PC-9 (cell line): ENCODE measurements at regions not wholly inside any gene's neighbourhood (a gene's known extent, or its start where the extent isn't known, plus 50 kb on each side); places are given as distances from the start of the nearest gene placed in this dataset.

Experiments used
- BruUV-seq: library from RNA; stranded (reverse); fragments of 400-500 nt; replicated peaks from 2 replicates; lab custom pipeline; 2021; lab: Mats Ljungman, UMichigan
- CTCF ChIA-PET: fragments of 300-600 bp; sonication (Branson Sonifier 250); formaldehyde crosslinking; loops from one replicate; lab custom pipeline; 2022; ENCODE audit warnings: antibody characterized with exemption; lab: Charles Lee
- POLR2A ChIA-PET: fragments of 300-600 bp; sonication (Branson Sonifier 250); formaldehyde crosslinking; loops from one replicate; lab custom pipeline; 2022; ENCODE audit warnings: antibody characterized with exemption; ENCODE audit not compliant: unreplicated experiment; lab: Charles Lee
- DNase-seq, 2 experiments: peaks; one replicate each; pipeline versions ENCODE4 v3.0.0 to v3.0.0-alpha.2; 2015 to 2022; ENCODE audit warnings: mixed read lengths in 1 of 2
- H2AFZ ChIP-seq: fragments of 200-600 bp; sonication (generic); 2 replicates; pipeline ENCODE4 v1.8.1; 2017; ENCODE audit warnings: antibody characterized with exemption
- H3F3A ChIP-seq: fragments of 200-600 bp; sonication (generic); 2 replicates; pipeline ENCODE4 v1.8.1; 2017; ENCODE audit warnings: antibody characterized with exemption, mild to moderate bottlenecking, low read depth; ENCODE audit not compliant: insufficient read depth
- H3K27ac ChIP-seq: fragments of 200-600 bp; sonication (generic); 2 replicates; pipeline ENCODE4 v1.6.1; 2016; ENCODE audit warnings: mixed run types
- H3K27me3 ChIP-seq: fragments of 200-600 bp; sonication (generic); 2 replicates; pipeline ENCODE4 v1.6.1; 2016; ENCODE audit warnings: low read depth, mixed run types; ENCODE audit not compliant: insufficient read depth
- H3K36me3 ChIP-seq: fragments of 200-600 bp; sonication (generic); 2 replicates; pipeline ENCODE4 v1.6.1; 2016; ENCODE audit warnings: low read depth, mixed run types
- H3K4me1 ChIP-seq: fragments of 200-600 bp; sonication (generic); replicated peaks from 2 replicates; pipeline ENCODE4 v1.6.1; 2016; ENCODE audit warnings: mixed run types; ENCODE audit not compliant: insufficient read depth
- H3K4me2 ChIP-seq: fragments of 200-600 bp; sonication (generic); 2 replicates; pipeline ENCODE4 v1.6.1; 2017; ENCODE audit warnings: mixed run types
- H3K4me3 ChIP-seq: fragments of 200-600 bp; sonication (generic); 2 replicates; pipeline ENCODE4 v1.6.1; 2016; ENCODE audit warnings: mixed run types
- H3K79me2 ChIP-seq: fragments of 200-600 bp; sonication (generic); 2 replicates; pipeline ENCODE4 v1.6.1; 2017; ENCODE audit warnings: low read depth, mixed run types
- H3K9me2 ChIP-seq: fragments of 200-600 bp; sonication (generic); 2 replicates; pipeline ENCODE4 v1.8.1; 2017; ENCODE audit warnings: mild to moderate bottlenecking; ENCODE audit not compliant: insufficient read depth
- H3K9me3 ChIP-seq: fragments of 200-600 bp; sonication (generic); 2 replicates; pipeline ENCODE4 v1.8.1; 2016; ENCODE audit warnings: low read depth; ENCODE audit not compliant: insufficient read depth
- H4K20me1 ChIP-seq: fragments of 200-600 bp; sonication (generic); 2 replicates; pipeline ENCODE4 v1.8.1; 2017; ENCODE audit not compliant: insufficient read depth
- EZH2 ChIP-seq: fragments of 200-600 bp; sonication (generic); IDR thresholded peaks from 2 replicates; pipeline ENCODE4 v1.8.0; 2017; ENCODE audit warnings: antibody characterized with exemption, low read depth
- intact Hi-C: fragments of 100-400 bp; cut with micrococcal nuclease; formaldehyde crosslinking; loops from one replicate; pipeline ENCODE4 v1.10.0; 2022; ENCODE audit not compliant: unreplicated experiment
- TF ChIP-seq, protein P1 (sequence below): fragments of 200-600 bp; sonication (generic); conservative IDR thresholded peaks from 2 replicates; pipeline ENCODE4 v1.6.1; 2017; ENCODE audit warnings: mixed run types, antibody characterized with exemption, mild to moderate bottlenecking, moderate library complexity

- H3K4me2 ChIP-seq, result peak overlapping the region; percentile 63
- no TSS peak for BruUV-seq
- H3K9me2 ChIP-seq, result no peaks in the 10 kb centered on the region
- H4K20me1 ChIP-seq, result no peaks in the 10 kb centered on the region
- peaks cover 11% of the 10 kb centered on the region; the same call in 1 of the 2 replicates for H3F3A ChIP-seq
- H3K27me3 ChIP-seq, result no peaks in the 10 kb centered on the region
- no peaks in the 10 kb centered on the region for H3K36me3 ChIP-seq
- peak overlapping the region; percentile 53 for H3K27ac ChIP-seq
- intact Hi-C loops, result loop anchor here (1.0 to 5.0 kb wide), 5 partner anchors 34 to 458 kb away; no protein-coding TSS in a partner anchor
- no peak overlapping the region for H3K4me3 ChIP-seq
- ChIA-PET POLR2A (interaction anchor here (0.7 kb wide), 5 partner anchors 130 to 474 kb away, joined by 3 to 14 read pairs (median 4); no protein-coding TSS in a partner anchor), CTCF (interaction anchor here (1.0 kb wide), 1 partner anchor 78 kb away, joined by 7 read pairs; no protein-coding TSS in a partner anchor)
- H3K4me1 ChIP-seq, result peaks cover 19% of the 10 kb centered on the region
- H3K9me3 ChIP-seq, result peaks cover 7% of the 10 kb centered on the region
- no peaks in the 10 kb centered on the region for H3K79me2 ChIP-seq
- peak; percentile 70 to 96 for DNase-seq
- TF ChIP-seq, protein P1, sequence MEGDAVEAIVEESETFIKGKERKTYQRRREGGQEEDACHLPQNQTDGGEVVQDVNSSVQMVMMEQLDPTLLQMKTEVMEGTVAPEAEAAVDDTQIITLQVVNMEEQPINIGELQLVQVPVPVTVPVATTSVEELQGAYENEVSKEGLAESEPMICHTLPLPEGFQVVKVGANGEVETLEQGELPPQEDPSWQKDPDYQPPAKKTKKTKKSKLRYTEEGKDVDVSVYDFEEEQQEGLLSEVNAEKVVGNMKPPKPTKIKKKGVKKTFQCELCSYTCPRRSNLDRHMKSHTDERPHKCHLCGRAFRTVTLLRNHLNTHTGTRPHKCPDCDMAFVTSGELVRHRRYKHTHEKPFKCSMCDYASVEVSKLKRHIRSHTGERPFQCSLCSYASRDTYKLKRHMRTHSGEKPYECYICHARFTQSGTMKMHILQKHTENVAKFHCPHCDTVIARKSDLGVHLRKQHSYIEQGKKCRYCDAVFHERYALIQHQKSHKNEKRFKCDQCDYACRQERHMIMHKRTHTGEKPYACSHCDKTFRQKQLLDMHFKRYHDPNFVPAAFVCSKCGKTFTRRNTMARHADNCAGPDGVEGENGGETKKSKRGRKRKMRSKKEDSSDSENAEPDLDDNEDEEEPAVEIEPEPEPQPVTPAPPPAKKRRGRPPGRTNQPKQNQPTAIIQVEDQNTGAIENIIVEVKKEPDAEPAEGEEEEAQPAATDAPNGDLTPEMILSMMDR, result no peak
- no peak for TF ChIP-seq EZH2
- no peak overlapping the region for H2AFZ ChIP-seq
Observed at GRCh38 chr3:55330355-55330754, 156.8 kb downstream of the WNT5A start.

- no peak overlapping the region for H2AFZ ChIP-seq
- no peaks in the 10 kb centered on the region for H3K36me3 ChIP-seq
- no peaks in the 10 kb centered on the region for H3K9me2 ChIP-seq
- no peaks in the 10 kb centered on the region for H3K79me2 ChIP-seq
- CTCF ChIA-PET, result interaction anchor here (1.0 kb wide), 1 partner anchor 77 kb away, joined by 7 read pairs; no protein-coding TSS in a partner anchor
- no peak overlapping the region for H3K4me3 ChIP-seq
- POLR2A ChIA-PET, result interaction anchor here (0.7 kb wide), 2 partner anchors 130 to 350 kb away, joined by 4 to 5 read pairs; no protein-coding TSS in a partner anchor
- H3K4me2 ChIP-seq, result peak overlapping the region; percentile 63
- H3K27ac ChIP-seq, result peak overlapping the region; percentile 53
- peak; percentile 20 to 68 for DNase-seq
- no peaks in the 10 kb centered on the region for H3K27me3 ChIP-seq
- peaks cover 7% of the 10 kb centered on the region for H3K9me3 ChIP-seq
- intact Hi-C loops, result loop anchor here (1.0 to 5.0 kb wide), 5 partner anchors 34 to 458 kb away; no protein-coding TSS in a partner anchor
- TF ChIP-seq, protein P1, result no peak
- no peak for TF ChIP-seq EZH2
- peaks cover 19% of the 10 kb centered on the region for H3K4me1 ChIP-seq
- BruUV-seq, result TSS peak; percentile 49
- no peaks in the 10 kb centered on the region for H4K20me1 ChIP-seq
- H3F3A ChIP-seq, result peaks cover 11% of the 10 kb centered on the region; the same call in 1 of the 2 replicates
Observed at GRCh38 chr3:55329849-55330248, 157.3 kb downstream of the WNT5A start.

DNA sequence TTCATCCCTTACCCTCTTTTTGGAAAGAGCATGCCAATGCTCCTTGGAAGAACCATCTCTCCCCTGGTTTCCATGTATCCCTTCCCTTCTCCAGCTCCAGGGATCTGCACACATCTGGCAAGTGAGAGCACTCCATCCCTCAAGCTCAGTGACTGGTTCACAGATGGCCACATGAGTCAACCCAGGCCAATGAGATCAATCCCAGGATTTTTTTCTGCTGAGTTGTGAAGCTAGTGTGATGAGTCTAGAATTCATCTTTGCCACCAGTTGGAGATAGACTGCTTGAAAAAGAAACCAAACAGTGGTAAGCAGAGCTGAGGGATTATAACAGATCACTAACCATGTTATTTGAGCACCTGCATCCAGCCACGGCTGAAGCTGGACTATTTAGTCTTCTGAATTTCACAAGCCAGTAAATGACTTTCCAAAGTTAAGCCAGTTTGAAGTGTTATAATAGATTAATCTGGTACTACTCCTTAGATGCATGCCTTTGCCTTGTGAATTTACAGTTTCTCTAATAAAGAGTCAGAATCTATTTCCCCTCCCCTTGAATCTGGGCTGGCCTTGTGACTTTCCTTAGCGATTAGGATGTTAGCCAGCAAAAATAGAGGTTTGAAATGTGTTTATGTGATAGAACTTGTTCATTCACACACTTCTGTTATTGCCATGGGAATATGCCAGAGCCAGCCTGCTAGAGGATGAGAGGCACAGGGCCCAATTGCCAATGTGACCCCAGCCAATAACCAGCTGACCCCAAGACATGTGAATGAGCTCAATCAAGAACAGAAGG lies 159.8 kb downstream of the WNT5A start:
- no peak overlapping the region for H2AFZ ChIP-seq
- H3K4me2 ChIP-seq, result no peak overlapping the region
- no peaks in the 10 kb centered on the region for H3K36me3 ChIP-seq
- H3K27me3 ChIP-seq, result no peaks in the 10 kb centered on the region
- intact Hi-C loops, result no loop called here
- peaks cover 7% of the 10 kb centered on the region for H3K9me3 ChIP-seq
- POLR2A ChIA-PET, result no interaction called here
- H3K79me2 ChIP-seq, result no peaks in the 10 kb centered on the region
- H3K27ac ChIP-seq, result no peak overlapping the region
- peaks cover 19% of the 10 kb centered on the region for H3K4me1 ChIP-seq
- BruUV-seq, result no TSS peak
- no peak overlapping the region for H3K4me3 ChIP-seq
- no peak for TF ChIP-seq EZH2
- TF ChIP-seq, protein P1, result no peak
- H4K20me1 ChIP-seq, result no peaks in the 10 kb centered on the region
- peaks cover 11% of the 10 kb centered on the region; the same call in 1 of the 2 replicates for H3F3A ChIP-seq
- CTCF ChIA-PET, result no interaction called here
- DNase-seq, result no peak
- H3K9me2 ChIP-seq, result no peaks in the 10 kb centered on the region
